ENCODE measurements at regions not wholly inside any gene's neighbourhood (a gene's known extent, or its start where the extent isn't known, plus 50 kb on each side); places are given as distances from the start of the nearest gene placed in this dataset.
"Not testable (repeated sequence)": the region's sequence is repeated elsewhere in the genome, so short reads cannot be mapped to it uniquely, and the experiment has no call there.

GRCh38 chr2:106270471-106270891 lies 76.4 kb upstream of the UXS1 start:
- no peak for DNase-seq (ENCODE audit: low read depth in 4 of 6, low spot score in 6 of 6)
- peak overlapping the region; percentile 26 for H3K4me3 ChIP-seq (ENCODE audit: low read depth, low read length)
- no peaks in the 10 kb centered on the region for H3K36me3 ChIP-seq (ENCODE audit: control insufficient read depth, insufficient read depth, low read length)
- 81% methylated on average over 8 of the region's 9 CpGs for whole genome bisulfite sequencing (ENCODE audit: insufficient coverage)
- H3K4me1 ChIP-seq (ENCODE audit: control insufficient read depth, insufficient read depth, low read length): peaks cover 16% of the 10 kb centered on the region
- no peak overlapping the region for H3K27ac ChIP-seq (ENCODE audit: low read depth, low read length)
- H3K9me3 ChIP-seq (ENCODE audit: control insufficient read depth, insufficient read depth, low read length): no peaks in the 10 kb centered on the region
- peaks cover 3% of the 10 kb centered on the region for H3K27me3 ChIP-seq (ENCODE audit: control insufficient read depth, insufficient read depth, low read length)

GRCh38 chr2:106269591-106270291 lies 75.6 kb upstream of the UXS1 start:
- 10% methylated on average over 42 of the region's 44 CpGs for WGBS (ENCODE audit: insufficient coverage)
- no peaks in the 10 kb centered on the region for H3K9me3 ChIP-seq (ENCODE audit: control insufficient read depth, insufficient read depth, low read length)
- peak overlapping the region; percentile 26 for H3K4me3 ChIP-seq (ENCODE audit: low read depth, low read length)
- no peak overlapping the region for H3K27ac ChIP-seq (ENCODE audit: low read depth, low read length)
- H3K4me1 ChIP-seq (ENCODE audit: control insufficient read depth, insufficient read depth, low read length): peaks cover 16% of the 10 kb centered on the region
- DNase-seq (ENCODE audit: low read depth in 4 of 6, low spot score in 6 of 6): peak in 2 of 6 donors; percentile 4 to 47
- peaks cover 3% of the 10 kb centered on the region for H3K27me3 ChIP-seq (ENCODE audit: control insufficient read depth, insufficient read depth, low read length)
- no peaks in the 10 kb centered on the region for H3K36me3 ChIP-seq (ENCODE audit: control insufficient read depth, insufficient read depth, low read length)

- WGBS (ENCODE audit: insufficient coverage): no CpG with 5 or more reads among the region's 4 CpGs
- H3K4me1 ChIP-seq (ENCODE audit: control insufficient read depth, insufficient read depth, low read length): peaks cover 16% of the 10 kb centered on the region
- peaks cover 3% of the 10 kb centered on the region for H3K27me3 ChIP-seq (ENCODE audit: control insufficient read depth, insufficient read depth, low read length)
- H3K27ac ChIP-seq (ENCODE audit: low read depth, low read length): no peak overlapping the region
- H3K4me3 ChIP-seq (ENCODE audit: low read depth, low read length): no peak overlapping the region
- DNase-seq (ENCODE audit: low read depth in 4 of 6, low spot score in 6 of 6): no peak
- H3K36me3 ChIP-seq (ENCODE audit: control insufficient read depth, insufficient read depth, low read length): no peaks in the 10 kb centered on the region
- H3K9me3 ChIP-seq (ENCODE audit: control insufficient read depth, insufficient read depth, low read length): no peaks in the 10 kb centered on the region
These were observed 73.9 kb upstream of the UXS1 start for GRCh38 chr2:106267997-106268396.

DNA sequence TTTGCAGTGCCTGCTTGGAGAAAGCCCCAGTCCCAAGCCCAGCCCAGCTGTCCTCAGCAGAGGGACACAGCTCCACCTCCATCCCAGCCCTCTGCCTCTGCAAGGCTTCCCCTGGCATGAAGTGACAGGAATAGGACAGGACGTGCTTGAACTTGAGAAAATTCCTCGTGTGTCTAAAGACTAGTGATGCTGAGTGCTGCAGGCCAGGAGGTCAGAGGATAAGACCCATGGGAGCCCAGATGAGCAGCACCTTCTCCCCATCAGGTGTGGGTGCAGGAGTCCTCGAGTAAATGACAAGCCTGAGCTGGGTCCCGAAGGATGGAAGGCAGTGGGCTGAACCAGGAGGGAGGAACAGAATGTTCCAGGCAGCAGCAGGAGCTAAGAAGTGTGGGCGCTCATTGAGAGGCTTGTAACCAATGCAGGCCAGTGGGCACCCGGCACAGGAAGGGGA lies 67.8 kb upstream of the UXS1 start:
- H3K4me3 ChIP-seq (ENCODE audit: low read depth, low read length): no peak overlapping the region
- H3K36me3 ChIP-seq (ENCODE audit: control insufficient read depth, insufficient read depth, low read length): no peaks in the 10 kb centered on the region
- no peaks in the 10 kb centered on the region for H3K9me3 ChIP-seq (ENCODE audit: control insufficient read depth, insufficient read depth, low read length)
- H3K27ac ChIP-seq (ENCODE audit: low read depth, low read length): no peak overlapping the region
- 81% methylated on average over 5 of the region's 6 CpGs for WGBS (ENCODE audit: insufficient coverage)
- no peaks in the 10 kb centered on the region for H3K27me3 ChIP-seq (ENCODE audit: control insufficient read depth, insufficient read depth, low read length)
- H3K4me1 ChIP-seq (ENCODE audit: control insufficient read depth, insufficient read depth, low read length): no peaks in the 10 kb centered on the region
- no peak for DNase-seq (ENCODE audit: low read depth in 4 of 6, low spot score in 6 of 6)

- not testable (repeated sequence) for H3K36me3 ChIP-seq (ENCODE audit: control insufficient read depth, insufficient read depth, low read length); H3K27ac ChIP-seq (ENCODE audit: low read depth, low read length); H3K27me3 ChIP-seq (ENCODE audit: control insufficient read depth, insufficient read depth, low read length); H3K9me3 ChIP-seq (ENCODE audit: control insufficient read depth, insufficient read depth, low read length); H3K4me3 ChIP-seq (ENCODE audit: low read depth, low read length); H3K4me1 ChIP-seq (ENCODE audit: control insufficient read depth, insufficient read depth, low read length)
- DNase-seq (ENCODE audit: low read depth in 4 of 6, low spot score in 6 of 6): peak in 1 of 6 donors; percentile 0
- no CpG with 5 or more reads among the region's 7 CpGs for WGBS (ENCODE audit: insufficient coverage)
These were observed 64.8 kb upstream of the UXS1 start for GRCh38 chr2:106258859-106259258.

DNA sequence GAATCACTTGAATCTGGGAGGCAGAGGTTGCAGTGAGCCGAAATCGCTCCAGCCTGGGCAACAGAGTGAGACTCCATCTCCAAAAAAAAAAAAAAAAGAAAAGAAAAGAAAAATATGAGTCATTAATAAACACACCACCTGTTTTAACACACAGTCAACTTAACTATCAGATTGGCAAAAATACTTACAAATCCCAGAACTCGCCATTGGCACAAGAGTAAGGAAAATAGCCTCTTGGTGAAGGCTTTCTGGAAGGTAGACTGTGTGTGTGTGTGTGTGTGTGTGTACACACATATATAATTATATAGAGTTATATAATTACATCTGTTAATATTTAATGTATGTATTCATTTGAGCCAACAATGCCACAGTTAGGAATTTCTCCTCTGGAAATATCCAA lies 63.7 kb upstream of the UXS1 start:
- no peak for DNase-seq (ENCODE audit: low read depth in 4 of 6, low spot score in 6 of 6)

GRCh38 chr2:106257135-106257534 lies 63.0 kb upstream of the UXS1 start:
- H3K4me3 ChIP-seq (ENCODE audit: low read depth, low read length): no peak overlapping the region
- no peaks in the 10 kb centered on the region for H3K9me3 ChIP-seq (ENCODE audit: control insufficient read depth, insufficient read depth, low read length)
- H3K36me3 ChIP-seq (ENCODE audit: control insufficient read depth, insufficient read depth, low read length): no peaks in the 10 kb centered on the region
- no peaks in the 10 kb centered on the region for H3K27me3 ChIP-seq (ENCODE audit: control insufficient read depth, insufficient read depth, low read length)
- WGBS (ENCODE audit: insufficient coverage): no CpG with 5 or more reads among the region's 5 CpGs
- no peak overlapping the region for H3K27ac ChIP-seq (ENCODE audit: low read depth, low read length)
- no peak for DNase-seq (ENCODE audit: low read depth in 4 of 6, low spot score in 6 of 6)
- no peaks in the 10 kb centered on the region for H3K4me1 ChIP-seq (ENCODE audit: control insufficient read depth, insufficient read depth, low read length)

More for the DNA sequence above, 63.7 kb upstream of the UXS1 start:
- no CpG with 5 or more reads among the region's 3 CpGs for WGBS (ENCODE audit: insufficient coverage)
- H3K36me3 ChIP-seq (ENCODE audit: control insufficient read depth, insufficient read depth, low read length): no peaks in the 10 kb centered on the region
- H3K27ac ChIP-seq (ENCODE audit: low read depth, low read length): no peak overlapping the region
- no peak overlapping the region for H3K4me3 ChIP-seq (ENCODE audit: low read depth, low read length)
- no peaks in the 10 kb centered on the region for H3K27me3 ChIP-seq (ENCODE audit: control insufficient read depth, insufficient read depth, low read length)
- no peaks in the 10 kb centered on the region for H3K9me3 ChIP-seq (ENCODE audit: control insufficient read depth, insufficient read depth, low read length)
- H3K4me1 ChIP-seq (ENCODE audit: control insufficient read depth, insufficient read depth, low read length): no peaks in the 10 kb centered on the region

GRCh38 chr2:106249157-106249828 lies 55.2 kb upstream of the UXS1 start:
- H3K4me1 ChIP-seq (ENCODE audit: control insufficient read depth, insufficient read depth, low read length); H3K27ac ChIP-seq (ENCODE audit: low read depth, low read length); H3K4me3 ChIP-seq (ENCODE audit: low read depth, low read length); H3K36me3 ChIP-seq (ENCODE audit: control insufficient read depth, insufficient read depth, low read length); H3K27me3 ChIP-seq (ENCODE audit: control insufficient read depth, insufficient read depth, low read length); H3K9me3 ChIP-seq (ENCODE audit: control insufficient read depth, insufficient read depth, low read length); DNase-seq (ENCODE audit: low read depth in 4 of 6, low spot score in 6 of 6): not testable (repeated sequence)
- WGBS (ENCODE audit: insufficient coverage): no CpG with 5 or more reads among the region's 3 CpGs

- H3K4me1 ChIP-seq (ENCODE audit: control insufficient read depth, insufficient read depth, low read length); H3K36me3 ChIP-seq (ENCODE audit: control insufficient read depth, insufficient read depth, low read length); H3K4me3 ChIP-seq (ENCODE audit: low read depth, low read length); H3K27ac ChIP-seq (ENCODE audit: low read depth, low read length); H3K27me3 ChIP-seq (ENCODE audit: control insufficient read depth, insufficient read depth, low read length); H3K9me3 ChIP-seq (ENCODE audit: control insufficient read depth, insufficient read depth, low read length): not testable (repeated sequence)
- DNase-seq (ENCODE audit: low read depth in 4 of 6, low spot score in 6 of 6): peak in 1 of 6 donors; percentile 39
- WGBS (ENCODE audit: insufficient coverage): 86% methylated on average over 1 of the region's 6 CpGs
These were observed 54.5 kb upstream of the UXS1 start for GRCh38 chr2:106248548-106249151.
